Suppressor macrophage treated with lipopolysaccharide for 4 hours (primary cell): ENCODE measurements at regions not wholly inside any gene's neighbourhood (a gene's known extent, or its start where the extent isn't known, plus 50 kb on each side); places are given as distances from the start of the nearest gene placed in this dataset.
"Not testable (repeated sequence)": the region's sequence is repeated elsewhere in the genome, so short reads cannot be mapped to it uniquely, and the experiment has no call there.

Experiments
- DNase-seq: peaks from one replicate; pipeline ENCODE4 v3.0.0-alpha.2; 2020

GRCh38 chr1:185681034-185681633 is 53.1 kb upstream of the HMCN1 start:
- DNase-seq: peak; percentile 76

GRCh38 chr1:185680453-185680852 is 53.7 kb upstream of the HMCN1 start:
- DNase-seq: peak; percentile 27

GRCh38 chr1:185679220-185679619 is 55.0 kb upstream of the HMCN1 start:
- DNase-seq: peak; percentile 21

DNA sequence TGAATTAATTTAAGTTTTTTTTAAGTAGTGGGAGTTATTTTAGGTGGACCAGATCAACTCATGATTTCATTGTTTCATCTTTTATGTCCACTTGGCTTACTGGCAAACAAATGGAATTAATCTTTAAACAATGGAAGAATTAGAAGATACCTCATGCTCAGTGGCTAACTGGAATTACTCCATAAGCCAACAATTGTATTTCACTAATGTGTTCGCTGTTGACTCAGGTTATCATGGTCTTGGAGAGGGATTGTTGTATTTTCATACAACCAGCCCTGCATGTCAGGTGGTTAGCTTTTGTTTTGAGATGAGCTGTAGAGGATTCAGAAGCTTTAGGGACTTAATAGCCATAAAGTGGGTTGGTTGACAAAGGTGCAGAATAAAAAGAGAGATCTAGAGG is 57.2 kb upstream of the HMCN1 start:
- DNase-seq: no peak

GRCh38 chr1:185674201-185674600 is 60.0 kb upstream of the HMCN1 start:
- DNase-seq: peak; percentile 62

GRCh38 chr1:185672719-185673360 is 61.4 kb upstream of the HMCN1 start:
- peak; percentile 25 for DNase-seq

DNA sequence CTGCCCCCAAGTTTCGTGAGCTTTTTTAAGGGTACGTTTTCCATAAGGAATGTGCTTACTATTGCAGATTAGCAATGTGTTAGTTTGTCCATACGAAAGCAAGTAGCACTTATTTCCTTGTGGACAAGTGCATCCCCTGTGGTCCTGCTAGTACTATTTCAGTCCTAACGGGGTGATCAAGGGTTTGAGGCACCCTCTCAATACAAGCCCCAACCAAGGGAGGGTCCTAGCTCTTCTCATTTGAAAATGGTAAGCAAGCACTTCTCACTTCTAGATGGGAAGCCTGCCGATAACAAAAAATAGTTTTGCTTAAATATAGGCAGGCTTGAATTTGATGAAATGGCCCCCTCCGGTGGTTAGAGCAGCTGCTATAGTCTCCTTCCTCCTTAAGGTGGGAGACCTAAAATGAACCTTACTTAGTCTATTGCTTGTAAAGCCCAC is 64.0 kb upstream of the HMCN1 start:
- peak; percentile 41 for DNase-seq

DNA sequence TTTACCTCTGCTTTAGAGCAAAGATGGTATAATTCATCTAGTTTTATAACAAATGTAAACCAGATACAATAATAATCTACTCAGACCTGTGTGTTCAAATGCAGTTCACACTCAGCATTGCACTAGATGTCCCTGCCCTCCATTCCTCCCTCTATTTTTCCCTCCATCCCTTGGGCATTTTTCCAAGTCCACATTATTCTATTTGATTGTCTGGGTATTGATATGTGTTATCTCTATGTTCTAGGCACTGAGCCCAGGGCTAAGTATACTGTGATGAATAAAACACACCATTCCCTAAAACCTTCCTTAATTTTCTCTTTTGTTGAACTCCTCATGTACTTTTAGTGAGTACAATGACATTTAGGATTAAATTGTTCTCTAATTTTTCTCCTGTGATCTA is 66.2 kb upstream of the HMCN1 start:
- no peak for DNase-seq

DNA sequence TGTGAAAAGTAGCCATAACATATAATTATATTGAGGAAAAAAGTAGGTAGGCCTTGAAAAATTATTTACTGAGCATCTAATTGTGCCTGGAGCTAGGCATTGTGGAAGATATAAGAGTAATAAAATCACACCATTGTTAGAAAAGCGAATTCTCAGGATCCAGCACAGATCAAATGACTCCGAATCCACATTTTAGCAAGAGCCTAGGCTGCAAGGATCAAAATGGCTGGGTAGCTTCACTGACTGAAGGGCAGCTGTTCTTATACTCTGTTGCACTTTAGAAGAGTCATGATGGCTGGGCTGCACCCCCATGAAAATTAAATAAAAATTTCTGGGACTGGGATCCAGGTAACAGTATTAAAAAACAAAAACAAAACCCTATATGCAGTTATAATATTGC is 67.6 kb upstream of the HMCN1 start:
- DNase-seq: no peak

- DNase-seq: no peak
These were observed 70.4 kb upstream of the HMCN1 start for GRCh38 chr1:185663771-185664296.

GRCh38 chr1:185663332-185663731 is 70.9 kb upstream of the HMCN1 start:
- DNase-seq: no peak

- DNase-seq: no peak
These were observed 72.2 kb upstream of the HMCN1 start for GRCh38 chr1:185661971-185662370.

DNA sequence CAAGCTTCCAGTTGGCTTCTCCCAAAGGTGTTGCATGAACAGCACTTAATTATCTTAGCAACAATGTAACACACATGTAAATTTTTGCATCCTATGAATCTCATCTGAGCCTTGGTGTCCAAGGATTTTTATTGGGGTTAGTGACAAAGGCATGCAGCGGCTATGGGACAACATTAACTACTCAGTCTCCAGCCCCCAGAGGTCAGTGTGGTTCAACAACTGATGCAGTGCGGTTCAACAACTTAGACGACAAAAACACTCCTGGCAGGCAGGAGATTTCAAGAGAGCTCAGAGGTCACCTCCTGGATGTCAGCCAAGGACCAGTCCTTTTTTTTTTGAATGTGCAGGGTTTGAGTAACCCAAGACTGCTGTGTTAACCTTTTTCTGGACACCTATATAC is 77.5 kb upstream of the HMCN1 start:
- DNase-seq: no peak

GRCh38 chr1:185654952-185655314 is 79.3 kb upstream of the HMCN1 start:
- DNase-seq: no peak

- DNase-seq: no peak
These were observed 79.8 kb upstream of the HMCN1 start for GRCh38 chr1:185654199-185654951.

GRCh38 chr1:185653615-185654014 is 80.6 kb upstream of the HMCN1 start:
- DNase-seq: no peak

DNA sequence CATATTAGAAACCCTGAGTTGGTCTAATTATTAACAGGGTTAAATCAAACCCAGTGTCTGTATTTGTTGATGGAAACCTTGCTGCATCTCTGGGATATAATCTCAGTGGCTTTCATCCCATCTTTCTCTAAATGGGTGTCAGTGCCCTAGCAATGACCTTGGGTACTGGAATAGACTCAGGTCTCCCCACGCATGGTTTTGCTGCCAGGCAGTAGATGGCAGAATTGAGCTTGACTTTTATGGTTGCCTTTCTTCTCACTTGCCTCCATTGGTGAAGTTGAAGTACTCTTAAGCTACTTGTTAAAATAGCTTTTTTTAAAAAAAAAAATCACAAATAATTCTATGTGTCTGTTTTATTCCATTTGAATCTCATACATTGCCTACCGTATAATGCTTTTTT is 81.8 kb upstream of the HMCN1 start:
- DNase-seq: peak; percentile 25

DNA sequence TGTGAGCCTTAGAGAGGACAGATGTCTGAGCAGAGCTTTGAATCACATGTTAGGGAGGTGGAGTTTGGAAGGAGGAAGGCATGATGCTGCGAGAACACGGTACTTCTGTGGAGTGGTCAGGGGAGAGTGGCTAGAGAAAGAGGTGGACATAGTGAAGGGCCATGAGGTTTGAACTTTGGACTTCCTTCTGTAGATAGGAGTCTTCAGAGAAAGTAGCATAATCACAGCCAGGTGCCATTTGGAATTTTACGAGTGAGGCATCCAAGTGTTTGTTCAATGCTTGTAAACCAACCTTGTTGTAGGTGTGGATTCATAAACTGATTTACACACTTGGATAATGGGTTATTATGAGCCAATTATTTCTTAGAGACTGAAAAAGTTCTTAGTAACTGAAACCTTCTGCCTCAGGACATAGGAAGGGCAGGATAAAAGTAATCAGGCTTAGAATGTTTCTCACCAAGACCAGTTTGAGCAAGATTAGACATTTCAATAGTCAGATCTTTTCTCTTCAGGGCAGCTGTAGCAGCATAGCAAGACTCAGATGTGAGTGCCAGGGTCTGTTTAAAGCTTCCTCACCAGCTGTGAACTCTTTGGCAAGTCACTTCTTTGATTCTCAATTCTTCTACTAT is 83.5 kb upstream of the HMCN1 start:
- DNase-seq: no peak

- DNase-seq: no peak
These were observed 85.2 kb upstream of the HMCN1 start for GRCh38 chr1:185648858-185649589.

DNA sequence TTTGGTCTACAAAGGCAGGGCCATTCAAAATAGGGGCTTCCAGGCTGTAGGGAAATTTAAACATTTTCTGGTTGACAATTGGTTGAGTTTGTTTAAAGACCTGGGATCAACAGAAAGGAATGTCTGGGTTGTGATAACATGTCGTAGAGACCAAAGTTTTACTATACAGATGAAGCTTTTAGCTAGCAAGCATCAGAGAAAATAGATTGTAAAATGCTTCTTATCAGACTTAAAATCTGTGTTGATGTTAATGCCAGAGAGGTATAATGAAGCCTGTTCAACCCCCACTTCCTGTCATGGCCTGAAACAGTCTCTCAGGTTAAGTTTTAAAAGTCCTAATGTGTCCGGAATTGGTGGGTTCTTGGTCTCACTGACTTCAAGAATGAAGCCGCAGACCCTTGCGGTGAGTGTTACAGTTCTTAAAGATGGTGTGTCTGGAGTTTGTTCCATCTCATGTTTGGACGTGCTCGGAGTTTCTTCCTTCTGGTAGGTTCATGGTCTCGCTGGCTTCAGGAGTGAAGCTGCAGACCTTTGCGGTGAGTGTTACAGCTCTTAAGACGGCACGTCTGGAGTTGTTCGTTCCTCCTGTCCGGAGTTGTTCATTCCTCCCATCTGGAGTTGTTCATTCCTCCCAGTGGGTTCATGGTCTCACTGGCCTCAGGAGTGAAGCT is 86.5 kb upstream of the HMCN1 start:
- DNase-seq: not testable (repeated sequence)

GRCh38 chr1:185646202-185646683 is 87.9 kb upstream of the HMCN1 start:
- no peak for DNase-seq

DNA sequence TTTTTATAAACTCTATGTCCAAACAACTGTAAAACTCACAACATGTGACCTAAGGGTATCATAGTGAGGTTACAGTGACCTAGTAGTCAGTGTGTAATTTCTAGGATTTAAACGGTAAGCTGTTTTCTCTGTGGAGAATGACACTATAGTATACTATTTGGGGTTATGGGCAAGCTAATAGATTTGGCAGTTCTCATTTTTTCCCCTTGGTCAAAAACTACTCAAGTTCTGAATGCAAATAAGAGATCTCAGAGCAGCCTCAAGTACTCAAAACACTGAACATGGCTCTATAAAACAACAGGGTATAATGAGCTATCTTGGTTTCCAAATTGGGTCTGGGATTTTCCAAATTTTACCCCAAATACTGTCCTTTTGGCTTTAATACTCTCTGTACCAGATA is 88.5 kb upstream of the HMCN1 start:
- no peak for DNase-seq
